HG02642 (cell line): ENCODE measurements at regions not wholly inside any gene's neighbourhood (a gene's known extent, or its start where the extent isn't known, plus 50 kb on each side); places are given as distances from the start of the nearest gene placed in this dataset.

ENCODE experiments used
- ATAC-seq: cut with Tn5 transposase; IDR thresholded peaks from one replicate; pipeline ENCODE4 v1.9.1; 2021; ENCODE audit warnings: mild to moderate bottlenecking; ENCODE audit not compliant: unreplicated experiment, poor library complexity

DNA sequence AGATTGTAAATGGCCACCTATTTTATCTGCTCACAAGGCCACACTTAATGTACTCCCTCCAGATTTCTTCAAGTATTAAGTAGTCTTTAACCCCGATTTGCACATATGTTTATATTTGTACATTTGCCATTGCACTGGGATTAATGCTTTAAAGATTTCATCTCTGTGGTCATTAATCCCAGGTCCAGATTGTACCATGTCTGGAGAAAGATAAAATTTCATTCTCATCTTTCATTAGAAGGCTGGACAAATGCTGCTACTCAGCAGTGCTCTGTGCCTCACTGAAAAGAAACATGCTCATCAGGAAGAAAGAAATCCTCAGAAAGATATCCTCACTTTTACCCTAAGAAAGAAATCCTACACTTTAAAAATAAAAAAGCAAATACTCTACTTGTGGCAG is 62.5 kb upstream of the LRRC3B start:
- no peak for ATAC-seq

GRCh38 chr3:26562021-26562768 is 60.4 kb upstream of the LRRC3B start:
- ATAC-seq: no peak
